ENCODE measurements at regions not wholly inside any gene's neighbourhood (a gene's known extent, or its start where the extent isn't known, plus 50 kb on each side); places are given as distances from the start of the nearest gene placed in this dataset.

- Mint-ChIP-seq H3K36me3 (no peaks in the 10 kb centered on the region), H3K9me3 (no peaks in the 10 kb centered on the region), H3K4me1 (peaks cover 56% of the 10 kb centered on the region), H3K27me3 (ENCODE audit: insufficient read depth, low read depth) (peaks cover 16% of the 10 kb centered on the region), H3K4me3 (no peak overlapping the region), H3K27ac (no peak overlapping the region)
- no peaks in the 10 kb centered on the region for H3K36me3 ChIP-seq
- no peak overlapping the region for H3K4me2 ChIP-seq
- peaks cover 33% of the 10 kb centered on the region for H3K4me1 ChIP-seq
- TF ChIP-seq EZH2 (IDR thresholded peaks at IDR 0.05) (no peak), CTCF (IDR thresholded peaks at IDR 0.05) (no peak), EZH2phosphoT487 (IDR thresholded peaks at IDR 0.05) (no peak)
- no peaks in the 10 kb centered on the region for H3K9me3 ChIP-seq (ENCODE audit: low read depth)
- no peak overlapping the region for H3K9ac ChIP-seq
- DNase-seq (ENCODE audit: low spot score): no peak
- no peak overlapping the region for H3K27ac ChIP-seq
- peaks cover 7% of the 10 kb centered on the region for H4K20me1 ChIP-seq (ENCODE audit: low read depth)
- H3F3A ChIP-seq (ENCODE audit: low read depth): peaks cover 42% of the 10 kb centered on the region
- H3K27me3 ChIP-seq: peaks cover 20% of the 10 kb centered on the region
- H3K79me2 ChIP-seq (ENCODE audit: low read depth): no peaks in the 10 kb centered on the region
- H3K4me3 ChIP-seq: no peak overlapping the region
- H2AFZ ChIP-seq (replicated peaks): no peak overlapping the region
Observed at GRCh38 chr6:41446132-41446531, 100.0 kb upstream of the FOXP4 start.

GRCh38 chr6:41446907-41447545, 99.2 kb upstream of the FOXP4 start:
- H4K20me1 ChIP-seq (ENCODE audit: low read depth): peaks cover 7% of the 10 kb centered on the region
- Mint-ChIP-seq H3K36me3 (no peaks in the 10 kb centered on the region), H3K27ac (no peak overlapping the region), H3K9me3 (no peaks in the 10 kb centered on the region), H3K27me3 (ENCODE audit: insufficient read depth, low read depth) (peaks cover 16% of the 10 kb centered on the region), H3K4me1 (peaks cover 56% of the 10 kb centered on the region), H3K4me3 (no peak overlapping the region)
- H3K27me3 ChIP-seq: peaks cover 20% of the 10 kb centered on the region
- H3K79me2 ChIP-seq (ENCODE audit: low read depth): no peaks in the 10 kb centered on the region
- no peak overlapping the region for H3K4me2 ChIP-seq
- no peaks in the 10 kb centered on the region for H3K9me3 ChIP-seq (ENCODE audit: low read depth)
- no peaks in the 10 kb centered on the region for H3K36me3 ChIP-seq
- H3K4me3 ChIP-seq: no peak overlapping the region
- DNase-seq (ENCODE audit: low spot score): no peak
- peaks cover 25% of the 10 kb centered on the region for H3K4me1 ChIP-seq
- H2AFZ ChIP-seq (replicated peaks): no peak overlapping the region
- H3K9ac ChIP-seq: no peak overlapping the region
- no peak overlapping the region for H3K27ac ChIP-seq
- H3F3A ChIP-seq (ENCODE audit: low read depth): peaks cover 34% of the 10 kb centered on the region
- TF ChIP-seq CTCF (IDR thresholded peaks at IDR 0.05) (no peak), EZH2phosphoT487 (IDR thresholded peaks at IDR 0.05) (no peak), EZH2 (IDR thresholded peaks at IDR 0.05) (no peak)

GRCh38 chr6:41448256-41448655, 97.9 kb upstream of the FOXP4 start:
- Histone ChIP-seq H3K4me2 (no peak overlapping the region), H3K4me3 (no peak overlapping the region), H3K79me2 (ENCODE audit: low read depth) (no peaks in the 10 kb centered on the region), H3K27me3 (peaks cover 20% of the 10 kb centered on the region), H3K36me3 (no peaks in the 10 kb centered on the region), H3K9ac (no peak overlapping the region), H4K20me1 (ENCODE audit: low read depth) (peaks cover 7% of the 10 kb centered on the region), H3F3A (ENCODE audit: low read depth) (peaks cover 21% of the 10 kb centered on the region), H3K27ac (no peak overlapping the region), H2AFZ (replicated peaks) (no peak overlapping the region), H3K9me3 (ENCODE audit: low read depth) (no peaks in the 10 kb centered on the region), H3K4me1 (peaks cover 25% of the 10 kb centered on the region)
- Mint-ChIP-seq H3K27me3 (ENCODE audit: insufficient read depth, low read depth) (peaks cover 18% of the 10 kb centered on the region), H3K36me3 (no peaks in the 10 kb centered on the region), H3K9me3 (no peaks in the 10 kb centered on the region), H3K4me1 (peaks cover 54% of the 10 kb centered on the region), H3K4me3 (no peak overlapping the region), H3K27ac (no peak overlapping the region)
- TF ChIP-seq CTCF (IDR thresholded peaks at IDR 0.05) (no peak), EZH2 (IDR thresholded peaks at IDR 0.05) (no peak), EZH2phosphoT487 (IDR thresholded peaks at IDR 0.05) (no peak)
- DNase-seq (ENCODE audit: low spot score): no peak
